ENCODE measurements at regions not wholly inside any gene's neighbourhood (a gene's known extent, or its start where the extent isn't known, plus 50 kb on each side); places are given as distances from the start of the nearest gene placed in this dataset.
"Not testable (repeated sequence)": the region's sequence is repeated elsewhere in the genome, so short reads cannot be mapped to it uniquely, and the experiment has no call there.

DNA sequence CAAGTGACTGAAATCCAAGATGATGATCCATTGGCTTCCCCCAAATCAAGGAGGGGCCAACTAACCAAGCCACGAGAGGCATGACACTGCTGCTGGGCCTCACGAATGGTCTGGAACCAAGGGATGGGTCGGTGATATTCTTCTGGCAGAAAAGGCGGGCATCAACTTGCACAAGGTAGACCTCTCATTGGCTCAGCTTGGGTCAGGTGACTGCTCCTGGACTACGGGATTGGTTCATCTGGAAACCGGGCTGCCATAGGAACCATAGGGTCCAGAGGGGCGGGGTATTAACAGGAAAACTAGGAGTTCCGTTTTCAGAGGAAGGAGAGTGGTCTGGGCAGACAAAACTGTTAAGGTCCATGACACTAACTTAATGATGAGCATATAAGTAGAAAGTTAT, 100.9 kb downstream of the TFAP2C start:
- DNase-seq: no peak

DNA sequence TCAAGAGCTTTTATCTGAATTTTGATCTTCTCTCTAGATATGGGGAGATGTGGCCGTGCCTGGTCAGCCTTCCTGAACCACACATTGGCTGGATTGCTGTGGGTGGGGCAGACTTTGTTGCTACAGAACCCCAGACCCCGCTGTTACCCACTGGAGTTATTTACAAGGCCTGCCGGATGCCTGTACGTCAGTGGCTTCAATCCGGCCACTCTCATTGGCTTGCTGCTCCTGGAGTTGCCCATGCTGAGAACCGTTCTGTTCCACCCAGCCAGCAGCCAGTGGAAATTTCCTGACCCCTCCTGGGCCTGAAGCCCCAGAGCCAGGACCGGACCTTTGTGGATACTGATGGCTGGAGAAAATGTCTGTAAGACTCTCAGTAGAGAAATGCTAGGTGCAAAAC, 101.9 kb downstream of the TFAP2C start:
- no peak for DNase-seq

DNA sequence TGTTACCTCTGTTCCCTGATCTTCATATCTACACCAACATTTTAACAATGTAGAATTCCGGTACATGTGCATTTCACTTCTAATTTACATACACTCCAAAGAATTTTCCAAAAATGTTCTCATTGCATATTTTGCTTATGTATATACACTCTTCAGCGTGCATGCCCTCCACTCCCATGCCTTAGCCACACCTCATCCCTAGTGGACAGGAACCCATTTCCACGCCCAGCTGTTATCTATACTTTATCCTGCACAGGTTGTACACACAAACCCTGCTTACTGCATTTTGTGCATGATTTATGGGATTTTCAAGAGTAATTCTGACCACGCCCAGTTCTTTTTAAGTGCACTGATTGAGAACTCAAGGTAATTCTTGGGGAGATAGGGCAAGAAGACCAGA, 102.4 kb downstream of the TFAP2C start:
- DNase-seq: no peak

GRCh38 chr20:56733967-56734366, 104.9 kb downstream of the TFAP2C start:
- DNase-seq: no peak

DNA sequence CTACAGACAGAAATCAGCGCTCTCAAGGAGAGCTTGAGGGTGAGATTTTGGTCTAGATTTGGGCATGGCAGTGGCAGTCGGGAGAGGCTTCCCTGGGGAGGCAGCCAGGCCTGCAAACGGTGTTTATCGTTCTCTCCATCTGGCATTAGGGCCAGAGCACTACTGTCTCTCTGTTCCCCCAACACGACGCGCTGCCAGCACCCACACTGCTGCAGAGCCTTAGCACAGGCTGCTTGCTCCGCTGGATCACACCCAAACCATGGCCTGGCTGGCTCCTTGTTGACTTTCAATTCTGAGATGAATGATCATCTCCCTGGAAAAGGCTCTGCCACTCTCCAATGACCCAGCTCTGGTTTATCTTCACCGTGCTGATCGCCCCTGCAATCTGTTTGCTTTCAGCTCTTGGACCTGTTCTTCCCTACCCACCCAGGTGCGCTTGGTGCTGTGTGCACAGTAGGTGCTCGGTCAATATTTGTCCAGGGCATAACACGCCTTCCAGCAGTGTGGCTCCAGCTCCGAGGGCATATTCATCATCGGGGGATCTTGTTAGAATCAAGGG, 106.1 kb downstream of the TFAP2C start:
- no peak for DNase-seq

DNA sequence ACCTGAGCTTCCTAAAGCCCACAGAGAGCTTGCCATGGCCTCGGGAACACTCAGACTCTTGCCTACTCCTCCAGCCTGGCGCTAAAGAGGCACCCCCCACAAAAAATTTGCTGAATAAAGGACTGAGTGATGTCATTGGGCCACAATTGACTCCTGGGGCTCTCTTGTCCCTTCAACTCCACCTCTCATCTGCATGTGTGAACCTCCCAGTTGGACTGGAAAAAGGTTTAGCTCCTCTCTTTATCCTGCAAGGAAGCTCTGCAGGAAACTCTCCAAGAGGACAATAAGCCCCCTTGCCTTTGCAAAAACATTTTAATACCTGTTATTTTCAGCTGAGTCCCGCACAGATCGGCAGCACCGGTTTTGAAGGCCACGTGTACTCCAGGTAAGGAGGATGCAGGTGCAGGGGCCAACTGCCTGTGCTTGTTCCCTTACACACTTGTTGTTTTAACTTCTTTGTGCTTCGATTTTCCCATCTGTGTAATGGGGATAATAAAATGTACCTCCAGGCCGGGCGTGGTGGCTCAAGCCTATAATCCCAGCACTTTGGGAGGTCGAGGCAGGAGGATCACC, 107.3 kb downstream of the TFAP2C start:
- no peak for DNase-seq

- not testable (repeated sequence) for DNase-seq
These were observed 115.3 kb downstream of the TFAP2C start for GRCh38 chr20:56744325-56744821.

GRCh38 chr20:56748476-56749377, 119.6 kb downstream of the TFAP2C start:
- no peak for DNase-seq

GRCh38 chr20:56750430-56750829, 121.3 kb downstream of the TFAP2C start:
- DNase-seq: no peak

DNA sequence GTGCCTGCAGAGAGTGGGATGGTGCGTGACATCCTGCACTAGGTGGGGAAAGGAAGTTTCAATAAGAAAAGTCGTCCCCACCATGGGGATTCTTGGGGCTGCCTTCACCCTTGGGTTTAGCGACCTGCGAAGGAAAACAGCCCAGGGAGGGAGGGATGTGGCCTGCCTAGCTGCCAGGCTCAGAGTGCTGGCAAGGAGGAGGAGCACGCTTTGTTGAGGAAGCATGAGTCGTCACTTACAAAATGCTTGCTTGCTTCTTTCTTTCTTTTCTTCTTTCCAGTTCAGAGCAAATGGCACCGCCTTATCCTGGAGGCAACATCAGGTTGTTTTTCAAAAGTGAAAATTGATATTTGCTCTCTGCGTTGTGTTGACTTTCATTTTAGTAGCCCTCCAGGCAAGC, 123.2 kb downstream of the TFAP2C start:
- no peak for DNase-seq

DNA sequence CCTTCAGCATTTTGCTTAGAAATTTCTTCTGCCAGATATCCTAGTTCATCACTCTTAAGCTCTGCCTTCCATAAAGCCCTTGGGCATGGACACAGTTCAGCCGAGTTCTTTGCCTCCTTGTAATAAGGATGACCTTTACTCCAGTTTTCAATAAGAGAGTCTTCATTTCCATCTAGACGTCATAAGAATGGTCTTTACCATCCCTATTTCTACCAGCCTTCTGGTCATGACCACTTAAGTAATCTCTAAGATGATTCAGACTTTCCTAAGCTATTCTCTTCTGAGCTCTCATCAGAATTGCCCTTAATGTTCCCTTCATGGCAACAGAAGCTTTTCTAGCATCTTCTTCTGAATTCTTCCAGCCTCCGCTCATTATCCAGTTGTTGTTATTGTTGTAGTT, 126.1 kb downstream of the TFAP2C start:
- no peak for DNase-seq

DNA sequence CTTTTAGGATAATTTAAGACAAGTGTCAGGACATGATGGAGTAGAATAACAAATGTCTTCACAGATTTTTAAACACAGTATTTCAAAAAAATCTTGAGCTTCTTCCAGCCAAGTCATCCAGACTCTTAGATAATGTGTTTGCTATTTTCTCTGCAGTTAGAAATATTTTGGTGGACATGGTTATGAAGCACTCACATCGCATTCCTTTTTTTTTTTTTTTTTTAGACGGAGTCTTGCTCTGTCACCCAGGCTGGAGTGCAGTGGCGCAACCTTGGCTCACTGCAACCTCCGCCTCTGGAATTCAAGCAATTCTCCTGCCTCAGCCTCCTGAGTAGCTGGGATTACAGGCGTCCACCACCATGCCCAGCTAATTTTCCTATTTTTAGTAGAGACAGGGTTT, 127.6 kb downstream of the TFAP2C start:
- not testable (repeated sequence) for DNase-seq

DNA sequence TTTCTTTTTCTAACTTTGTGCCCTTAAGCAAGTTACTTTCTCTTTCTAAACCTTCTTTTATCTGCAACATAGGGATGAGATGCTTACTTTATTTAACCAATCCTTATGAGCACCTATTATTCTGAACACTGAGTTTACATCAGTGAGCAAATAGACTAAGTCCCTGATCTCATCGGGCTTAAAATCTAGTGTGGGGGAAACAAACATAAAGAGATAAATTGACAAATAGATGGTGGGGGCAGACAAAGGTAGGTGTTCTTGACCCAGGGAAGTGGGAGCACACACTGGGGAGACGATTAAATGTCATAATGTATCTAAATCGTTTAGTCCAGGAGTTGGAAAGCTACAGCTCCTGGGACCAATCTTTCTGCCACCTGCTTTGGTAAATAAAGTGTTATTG, 129.6 kb downstream of the TFAP2C start:
- DNase-seq: no peak

- no peak for DNase-seq
These were observed 130.7 kb downstream of the TFAP2C start for GRCh38 chr20:56759741-56760278.

GRCh38 chr20:56760610-56761009, 131.5 kb downstream of the TFAP2C start:
- DNase-seq: no peak

- no peak for DNase-seq
These were observed 132.3 kb downstream of the TFAP2C start for GRCh38 chr20:56761393-56761792.

DNA sequence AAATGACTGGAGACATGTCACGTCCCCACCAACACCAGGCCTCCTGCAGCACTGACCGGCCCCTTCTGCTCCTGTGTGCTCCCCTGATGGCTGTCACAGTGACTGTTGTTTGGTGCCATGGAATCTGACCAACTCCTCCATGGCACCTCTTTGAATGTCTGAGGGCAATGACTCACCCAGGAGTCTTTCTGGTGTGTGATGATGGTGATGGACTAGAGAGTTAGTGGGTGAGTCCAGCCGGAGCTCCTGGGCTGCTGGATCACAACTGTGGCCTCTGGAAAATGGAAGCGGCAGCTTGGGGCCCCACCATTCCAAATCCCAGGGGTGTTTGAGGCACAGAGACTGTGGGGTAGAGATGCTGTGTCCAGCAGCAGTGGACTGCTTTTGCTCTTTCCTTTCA, 133.3 kb downstream of the TFAP2C start:
- no peak for DNase-seq

DNA sequence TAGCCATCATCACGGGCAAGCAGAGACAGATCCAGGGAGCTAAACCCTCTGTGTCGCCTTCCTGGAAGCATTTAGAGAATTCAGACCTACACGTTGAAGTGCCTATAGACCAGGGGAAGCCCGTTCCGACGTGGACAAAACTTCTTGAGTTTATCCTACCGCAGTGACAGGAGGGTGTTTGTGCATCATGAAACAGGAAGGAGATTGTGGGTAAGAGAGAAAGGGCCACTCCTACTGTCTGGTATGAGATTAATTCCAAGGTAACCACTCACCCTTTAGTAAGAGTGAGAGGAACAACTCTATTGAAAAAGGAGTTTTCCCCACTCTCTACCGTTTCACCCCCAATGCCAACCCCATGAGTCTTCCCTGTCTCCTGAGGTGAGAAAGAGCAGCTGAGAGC, 133.7 kb downstream of the TFAP2C start:
- DNase-seq: no peak

- DNase-seq: no peak
These were observed 135.6 kb downstream of the TFAP2C start for GRCh38 chr20:56764671-56765070.

- DNase-seq: no peak
These were observed 136.3 kb downstream of the TFAP2C start for GRCh38 chr20:56765172-56766073.

DNA sequence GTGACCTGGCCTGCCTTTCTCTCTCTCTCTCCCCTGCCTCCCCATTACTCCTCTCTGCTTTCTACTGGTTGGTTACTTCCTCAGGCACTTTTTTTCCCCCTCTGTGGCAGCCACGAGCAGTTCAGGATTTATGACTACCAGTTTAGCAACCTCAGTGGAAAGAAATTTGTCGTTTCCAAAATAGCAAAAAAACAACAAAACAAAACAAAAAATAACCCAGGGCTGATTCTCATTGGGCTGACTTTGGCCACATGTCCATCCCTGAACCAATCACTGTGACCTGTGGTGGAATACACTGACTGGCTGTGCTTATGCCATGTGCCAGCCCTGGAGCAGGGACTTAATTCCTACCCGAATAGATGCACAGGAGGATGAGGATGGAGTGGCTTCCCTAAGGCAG, 137.4 kb downstream of the TFAP2C start:
- DNase-seq: no peak

GRCh38 chr20:56769921-56770600, 141.0 kb downstream of the TFAP2C start:
- DNase-seq: no peak
